NCI-H1436 (cell line): ENCODE measurements at regions not wholly inside any gene's neighbourhood (a gene's known extent, or its start where the extent isn't known, plus 50 kb on each side); places are given as distances from the start of the nearest gene placed in this dataset.

ENCODE experiments used
- DNase-seq: peaks from one replicate; lab custom pipeline; 2025; lab: John Stamatoyannopoulos, UW

DNA sequence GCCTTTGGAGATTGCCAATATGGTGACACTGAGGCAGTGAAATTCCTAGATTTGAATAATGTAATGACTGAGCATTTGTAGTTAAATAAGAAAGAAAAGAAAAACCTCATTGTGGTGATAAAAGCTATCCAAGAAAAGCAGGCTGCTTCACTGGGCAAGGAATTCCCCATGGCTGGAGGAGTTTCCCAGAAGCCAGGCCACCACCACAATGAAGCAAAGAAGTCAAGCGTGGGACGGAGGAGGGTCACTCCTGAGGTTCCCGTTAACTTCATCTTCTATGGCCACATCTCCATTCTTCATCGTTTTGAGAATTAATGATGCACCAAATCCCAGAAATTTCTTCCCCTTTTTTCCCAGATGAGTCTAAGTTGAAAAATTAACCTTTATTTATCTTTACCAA is 185.8 kb upstream of the BCL6 start:
- DNase-seq = no peak

DNA sequence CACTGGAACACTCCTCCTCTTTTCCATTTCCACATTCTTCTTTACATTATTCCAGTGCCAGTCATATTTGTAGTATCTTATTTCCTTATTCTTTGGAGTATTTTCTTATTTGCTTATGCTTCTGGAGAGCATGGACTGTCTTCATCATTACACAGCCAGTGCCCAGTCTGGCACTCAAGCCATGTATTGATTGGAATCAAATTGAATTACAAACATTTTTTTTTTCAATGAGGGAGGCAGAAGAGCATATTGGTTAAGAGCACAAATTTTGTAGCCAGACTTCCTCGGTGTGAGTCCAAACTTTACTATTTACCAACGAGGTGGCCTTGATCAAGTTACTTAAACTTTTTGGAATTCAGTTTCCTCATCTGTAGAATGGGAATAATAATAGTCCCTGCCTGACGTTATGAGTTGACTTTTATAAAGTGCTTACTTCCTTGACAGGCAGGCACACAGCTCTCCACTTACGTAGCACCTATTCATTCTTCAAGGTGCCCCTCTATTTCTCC is 186.6 kb upstream of the BCL6 start:
- no peak for DNase-seq

DNA sequence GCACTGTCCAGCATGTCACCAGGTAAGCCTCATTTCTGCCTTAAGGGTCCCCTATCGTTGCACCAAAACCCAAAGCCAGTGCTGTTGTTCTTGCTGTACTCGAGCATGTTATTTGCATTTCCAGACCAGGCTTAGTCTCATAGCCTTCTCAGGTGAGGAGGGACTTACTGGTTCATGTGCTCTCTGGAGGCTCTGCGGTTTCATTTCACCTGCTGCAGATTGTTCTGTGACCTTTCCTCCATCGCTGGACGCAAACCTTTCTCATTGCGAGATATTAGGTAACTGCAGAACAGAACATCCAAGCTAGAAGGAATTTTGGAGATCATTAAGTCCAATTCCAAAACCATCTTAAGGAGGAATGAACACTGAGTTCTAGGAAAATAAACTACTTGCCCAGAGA is 187.3 kb upstream of the BCL6 start:
- no peak for DNase-seq

DNA sequence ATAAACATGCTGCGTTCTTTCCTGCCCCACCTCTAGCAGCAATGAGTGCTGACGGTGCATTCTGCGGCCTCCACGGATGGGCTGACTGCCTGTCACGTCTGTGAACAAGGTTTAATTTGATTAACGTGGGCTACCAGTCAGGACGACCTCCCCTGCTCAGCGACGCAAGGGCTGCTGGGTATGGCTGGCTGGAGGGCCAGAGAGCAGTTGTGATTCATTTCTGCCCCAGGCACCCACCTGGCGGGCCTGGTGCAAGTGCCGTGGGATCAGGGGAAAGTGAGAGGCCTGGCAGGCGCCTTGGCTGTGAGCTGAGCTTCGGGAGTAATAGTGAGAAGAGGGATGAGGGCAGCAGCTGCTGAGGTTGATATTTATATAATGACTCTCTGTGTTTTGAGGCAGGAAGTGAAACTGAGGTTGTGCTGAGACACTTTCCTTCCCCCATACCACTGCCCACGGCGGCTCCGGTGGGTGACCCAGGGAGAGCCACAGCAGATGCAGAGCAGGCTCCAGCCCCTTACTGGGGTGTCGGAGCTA is 190.4 kb upstream of the BCL6 start:
- no peak for DNase-seq

DNA sequence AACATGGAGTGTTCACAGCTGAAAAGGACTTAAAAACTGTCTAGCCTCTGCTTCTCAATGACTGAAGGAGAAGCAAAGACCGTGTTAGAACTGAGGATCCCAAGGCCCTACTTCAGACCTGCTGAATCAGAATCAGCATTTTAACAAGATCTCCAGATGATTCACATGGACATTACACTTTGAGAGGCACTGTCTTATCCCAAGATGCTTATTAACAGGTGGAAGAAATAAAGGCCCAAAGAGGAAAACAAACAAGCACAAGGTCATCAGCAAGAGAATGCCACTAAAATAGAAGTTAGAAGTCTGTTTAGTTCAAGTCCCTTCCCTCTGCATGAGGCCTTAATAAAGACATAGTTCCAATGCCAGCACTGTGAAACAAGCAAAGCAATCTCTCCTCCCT is 191.4 kb upstream of the BCL6 start:
- DNase-seq = no peak

DNA sequence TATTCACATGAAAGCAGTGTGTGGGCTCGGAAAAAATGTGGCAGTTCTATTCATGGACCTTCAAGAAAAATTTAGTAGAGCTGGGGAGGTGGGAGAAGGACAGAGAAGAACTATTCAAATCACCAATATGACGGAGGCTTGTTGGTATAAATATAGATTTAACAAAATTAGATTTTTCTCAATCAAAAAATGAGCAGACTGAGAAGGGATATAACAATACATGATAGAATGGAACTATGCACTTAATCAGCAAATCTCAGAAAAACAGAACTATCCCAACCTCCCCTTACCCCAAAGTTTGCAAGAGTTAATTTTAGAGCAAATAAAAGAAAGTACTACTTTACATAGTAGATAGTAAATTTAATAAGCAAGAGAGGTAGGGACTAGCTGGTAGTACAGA is 194.6 kb upstream of the BCL6 start:
- no peak for DNase-seq

DNA sequence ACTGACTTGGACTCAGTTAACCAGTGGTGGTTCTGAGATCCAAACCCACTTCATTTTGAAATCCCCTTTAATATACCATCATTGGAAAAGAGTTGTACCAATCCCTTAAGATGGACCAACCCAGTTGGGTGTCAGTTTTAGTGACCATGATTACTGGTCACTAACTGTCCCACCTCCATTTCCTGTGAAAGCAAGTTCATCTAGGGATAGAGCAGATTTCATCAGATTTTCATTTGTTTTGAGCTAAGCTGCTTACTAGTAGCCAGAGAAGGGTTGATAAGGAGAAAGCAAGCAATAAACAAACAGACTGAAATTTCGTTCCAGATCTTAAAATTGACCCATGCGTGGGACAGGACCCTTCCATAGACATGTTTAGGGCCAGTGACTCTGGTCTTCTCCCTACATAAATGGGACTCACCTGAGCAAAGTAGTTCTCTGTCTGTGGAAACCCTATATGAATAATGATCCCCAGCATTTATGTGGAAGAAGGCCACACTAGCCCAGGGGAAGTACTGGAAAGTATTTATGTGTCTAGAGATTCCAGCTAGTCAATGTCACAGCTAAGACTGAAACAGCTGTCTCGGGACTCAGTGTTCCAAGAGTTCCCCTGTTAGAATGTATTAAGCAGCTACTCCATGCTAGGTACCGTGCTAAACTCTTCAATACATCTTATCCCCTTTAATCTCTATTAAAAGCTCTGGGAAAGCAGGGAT is 196.0 kb upstream of the BCL6 start:
- no peak for DNase-seq

DNA sequence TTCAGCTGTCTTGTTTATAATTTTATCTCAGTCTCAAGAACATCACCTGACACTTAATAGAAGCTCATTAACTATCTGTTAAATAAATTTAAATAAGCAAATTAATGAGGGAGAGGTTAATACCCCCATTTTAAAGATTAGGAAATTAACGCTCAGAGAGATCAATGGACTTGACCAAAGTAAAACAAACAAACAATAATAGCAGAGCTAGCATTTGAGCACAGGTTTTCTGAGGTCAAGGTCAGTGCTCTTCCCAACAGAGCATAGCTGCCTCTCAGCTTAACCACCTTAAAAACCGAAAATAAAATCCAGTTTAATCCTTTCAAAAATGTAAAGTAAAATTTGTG is 196.6 kb upstream of the BCL6 start:
- no peak for DNase-seq

DNA sequence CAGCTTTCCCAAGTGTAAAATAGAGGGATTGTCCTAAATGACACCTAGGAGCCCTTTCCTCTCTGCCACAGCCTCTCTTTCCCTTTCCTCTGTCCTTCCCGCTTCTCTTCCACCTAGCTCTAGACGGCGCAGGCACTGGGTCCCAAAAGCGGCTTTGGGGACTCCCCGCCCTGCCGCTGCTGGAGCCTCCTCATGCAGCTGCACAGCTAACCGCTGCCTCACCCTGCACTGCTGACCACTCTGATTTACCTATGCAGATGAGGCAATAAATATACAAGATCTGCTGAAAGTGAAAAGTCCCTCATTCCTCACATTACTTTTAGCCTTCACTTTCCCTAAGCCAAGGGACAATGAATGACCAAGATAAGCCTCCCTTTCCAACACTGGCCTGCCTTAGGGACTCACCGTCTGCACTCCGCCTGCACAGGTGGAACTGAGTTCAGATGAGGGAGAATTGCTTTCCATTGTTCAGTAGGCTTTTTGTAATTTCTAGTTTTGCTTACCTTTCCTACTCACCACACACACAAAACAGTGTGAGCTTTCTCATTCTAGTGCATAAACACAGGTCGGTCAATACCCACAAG is 197.5 kb upstream of the BCL6 start:
- DNase-seq = no peak

DNA sequence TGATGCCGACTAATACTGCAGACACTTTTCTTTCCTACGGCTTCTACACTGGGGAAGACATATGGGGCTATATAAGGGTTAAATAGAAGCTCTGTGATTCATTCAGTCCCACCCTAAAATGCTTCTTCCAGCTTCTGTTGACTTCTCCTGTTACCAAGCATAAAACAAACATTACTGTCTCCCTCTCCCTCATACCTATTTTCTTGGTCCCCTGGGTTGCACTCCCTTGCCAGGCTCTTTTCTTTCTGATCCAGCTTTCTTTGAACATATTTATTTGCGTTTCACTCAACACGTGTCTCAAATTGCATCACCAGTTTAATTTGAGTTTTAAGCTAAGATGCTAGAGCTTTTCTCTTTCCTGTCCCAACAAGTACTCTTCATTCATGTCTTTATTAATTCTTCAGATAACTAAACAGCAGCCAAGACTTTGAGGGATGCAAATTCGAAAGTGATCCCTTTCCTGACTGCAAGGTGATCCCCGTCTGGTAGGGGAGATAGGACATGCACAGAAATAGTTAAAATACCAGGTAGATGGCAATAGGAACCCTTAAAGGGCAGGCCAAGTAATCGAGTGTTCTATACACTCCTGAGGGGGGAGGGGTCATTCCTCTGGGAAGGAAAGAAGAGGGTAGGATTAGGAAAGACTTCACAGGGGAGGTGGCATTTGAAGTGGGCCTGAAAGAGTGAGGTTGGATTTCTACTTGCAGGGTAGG is 198.6 kb upstream of the BCL6 start:
- DNase-seq = peak; percentile 75

DNA sequence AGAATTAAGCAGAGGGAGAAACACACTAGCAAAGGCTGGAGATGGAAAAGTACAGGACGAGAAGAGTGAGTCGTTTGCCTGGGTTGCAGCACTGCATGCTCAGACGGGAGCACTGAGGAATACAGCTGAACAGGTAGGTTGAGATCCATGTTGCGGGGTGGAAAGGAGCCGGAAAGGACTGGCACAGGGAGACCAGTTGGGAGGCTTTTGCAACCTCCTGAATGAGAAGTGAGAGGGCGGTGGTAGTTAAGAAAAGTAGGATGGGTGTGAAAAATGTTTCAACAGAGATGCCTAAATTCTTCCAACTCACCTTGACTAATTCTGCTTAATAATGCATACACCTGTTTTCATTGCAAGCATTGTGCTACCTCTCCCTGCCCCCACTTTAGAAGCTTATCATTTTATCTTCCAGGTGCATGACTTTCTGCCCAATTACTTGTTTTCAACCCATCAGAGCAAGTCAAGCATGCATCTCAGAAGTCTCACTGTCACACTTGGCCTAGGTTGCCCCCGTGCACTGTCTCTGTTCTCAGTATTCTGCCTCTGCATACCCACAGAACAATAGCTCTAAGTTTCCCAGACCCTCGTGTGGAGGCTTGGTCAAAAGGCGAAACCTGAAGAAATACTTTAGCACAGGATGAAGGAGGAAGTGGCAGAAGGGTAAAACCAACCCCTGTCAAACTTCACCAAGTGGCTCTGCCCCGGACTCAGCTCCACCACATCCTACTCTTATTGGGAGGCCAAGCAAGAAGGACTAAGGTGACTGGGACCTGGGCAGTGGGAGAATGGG is 199.3 kb upstream of the BCL6 start:
- DNase-seq = no peak

DNA sequence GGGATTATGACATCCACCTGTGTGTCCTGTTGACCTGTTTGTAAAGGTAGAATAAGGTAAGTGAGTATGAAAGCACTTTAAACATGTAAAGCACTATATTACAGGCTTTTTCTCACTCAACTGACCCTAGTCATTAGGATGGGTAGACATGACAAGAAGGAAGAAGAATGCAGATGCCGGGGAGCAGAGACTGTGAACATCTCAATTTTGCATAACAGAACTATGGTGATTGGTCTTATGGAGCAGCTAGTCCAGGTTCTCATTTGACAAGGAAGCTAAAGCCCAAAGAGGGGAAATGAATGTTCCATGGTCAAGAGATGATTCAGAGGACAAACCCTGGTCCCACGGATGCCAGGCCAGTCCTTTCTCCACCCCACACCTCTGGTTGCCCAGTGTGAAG is 200.1 kb upstream of the BCL6 start:
- no peak for DNase-seq

DNA sequence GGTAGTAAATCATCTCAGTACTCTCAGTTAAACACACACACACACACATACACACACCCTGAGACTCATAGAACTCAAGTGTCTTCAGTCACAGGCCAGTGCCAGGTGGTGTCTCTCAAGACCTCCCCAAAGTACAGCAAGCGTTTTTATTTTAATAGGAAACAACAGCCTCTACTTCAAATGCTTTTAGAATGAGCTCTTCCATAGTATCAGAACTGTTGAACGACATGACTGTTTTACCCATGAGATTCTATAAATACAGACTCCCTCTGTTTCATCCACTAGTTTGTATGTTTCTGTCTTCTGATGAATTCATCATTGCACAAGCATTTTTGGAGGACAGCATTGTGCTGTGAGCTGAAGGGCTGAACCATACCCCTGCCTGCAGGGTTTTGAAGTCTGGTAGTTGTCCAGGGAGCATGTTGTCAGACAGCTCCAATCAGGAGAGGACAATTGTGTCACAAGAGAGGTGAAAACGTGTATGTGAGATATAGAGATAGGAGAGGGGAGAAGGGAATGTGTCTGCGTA is 201.0 kb upstream of the BCL6 start:
- peak; percentile 49 for DNase-seq

DNA sequence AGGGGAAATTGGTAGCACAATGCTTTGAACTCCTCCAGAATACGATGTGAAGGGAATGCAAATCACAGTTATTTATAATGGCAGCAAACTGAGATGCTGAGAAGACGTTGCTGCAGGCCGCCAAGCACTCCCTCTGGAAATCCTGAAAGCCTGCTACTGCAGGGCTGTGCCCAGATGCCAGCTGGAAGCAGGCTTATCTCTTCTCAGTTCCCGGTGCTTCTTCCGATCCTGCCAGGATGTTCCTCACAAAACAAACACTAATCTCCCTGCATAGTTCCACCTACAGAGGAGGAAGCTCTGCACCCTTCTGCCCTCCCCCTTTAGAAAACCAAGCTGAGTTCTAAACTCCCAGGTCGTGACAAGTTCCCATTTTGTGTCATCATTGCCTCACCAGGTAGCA is 201.7 kb upstream of the BCL6 start:
- no peak for DNase-seq

DNA sequence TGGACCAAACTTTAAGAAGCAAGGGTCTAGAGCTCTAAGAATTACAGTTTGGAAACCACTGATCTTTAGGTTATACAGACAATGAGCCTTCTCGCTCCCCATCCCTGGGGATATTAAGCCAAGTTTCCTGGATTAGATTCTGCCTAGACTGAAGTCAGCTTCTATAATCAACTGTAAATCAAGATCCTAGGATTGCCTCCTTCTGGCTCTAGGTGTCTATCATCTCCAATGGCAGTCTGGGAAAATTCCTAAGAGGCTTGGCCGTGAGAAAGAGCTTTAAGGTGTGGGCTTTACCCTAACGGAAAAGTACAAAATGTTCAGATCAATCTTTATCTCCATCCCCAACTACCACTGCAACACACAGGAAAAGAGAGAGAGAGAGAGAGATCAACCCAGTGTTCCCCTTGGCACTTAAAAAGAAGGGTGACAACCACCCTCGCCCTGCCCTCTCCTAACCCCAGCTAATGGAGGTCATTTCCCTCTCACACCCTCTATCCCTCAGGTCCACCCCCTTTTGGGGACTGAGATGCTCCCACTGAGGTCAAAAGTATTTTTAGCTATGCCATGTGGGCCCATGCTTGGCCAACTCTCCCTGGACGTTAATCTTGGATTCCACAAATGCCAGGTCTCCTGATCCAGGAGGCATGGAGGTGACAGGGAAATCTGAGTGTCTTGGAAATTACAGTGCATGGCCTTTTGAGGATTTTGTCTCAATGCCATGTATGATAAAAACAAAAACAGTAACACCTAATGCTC is 202.8 kb upstream of the BCL6 start:
- DNase-seq = no peak

DNA sequence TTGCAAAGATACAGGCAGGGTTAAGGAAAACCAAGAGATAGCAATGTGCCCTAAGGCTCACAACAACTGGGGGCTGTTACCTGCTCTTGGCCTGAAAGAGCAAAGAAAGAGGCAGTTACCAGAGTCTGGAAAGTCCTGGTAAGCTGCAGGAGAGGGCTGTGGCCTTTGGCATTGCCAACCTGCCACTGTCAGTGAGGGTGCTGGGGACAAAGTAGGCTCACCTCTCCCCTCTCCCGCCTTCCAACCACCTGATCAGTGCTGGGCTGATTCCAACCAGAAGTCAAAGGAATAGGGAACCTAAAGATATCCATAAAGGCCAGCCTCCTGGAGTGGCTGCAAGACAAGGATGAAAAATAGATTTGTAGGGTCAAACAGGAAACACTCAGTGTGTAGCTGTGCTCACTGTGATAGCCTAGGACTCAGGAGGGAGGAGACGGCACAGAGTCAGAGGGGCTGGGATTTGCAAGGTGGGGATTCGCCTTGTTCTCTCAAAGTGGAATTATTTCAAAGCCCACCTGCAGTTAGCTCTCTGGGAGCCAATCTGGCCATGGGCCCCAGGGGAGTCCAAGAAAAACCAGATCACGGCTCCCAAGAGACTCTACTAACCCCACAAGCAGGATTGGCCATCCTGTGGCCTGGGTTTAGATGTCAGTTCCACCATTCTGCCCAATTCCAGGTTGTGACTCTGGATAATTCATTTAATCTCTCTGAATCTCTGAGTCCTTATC is 204.0 kb upstream of the BCL6 start:
- DNase-seq = no peak

DNA sequence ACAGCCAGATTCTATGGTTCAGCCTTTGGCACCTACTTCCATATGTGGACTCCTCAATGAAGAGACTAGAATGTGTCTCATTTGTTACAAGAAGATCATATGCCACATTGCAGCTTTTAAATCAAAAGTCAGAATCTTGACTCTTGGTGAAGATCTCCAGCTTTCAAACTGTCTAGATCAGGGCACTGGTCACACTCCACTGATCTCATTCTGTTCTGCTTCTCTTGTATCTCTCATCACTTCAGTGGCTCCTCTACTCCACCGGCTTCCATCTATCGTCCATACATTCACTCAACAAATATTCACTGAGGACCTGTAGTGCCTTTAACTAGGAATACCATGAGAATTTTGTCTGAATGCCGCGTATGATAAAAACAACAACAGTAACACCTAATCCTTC is 203.3 kb upstream of the LPP start:
- DNase-seq = no peak

DNA sequence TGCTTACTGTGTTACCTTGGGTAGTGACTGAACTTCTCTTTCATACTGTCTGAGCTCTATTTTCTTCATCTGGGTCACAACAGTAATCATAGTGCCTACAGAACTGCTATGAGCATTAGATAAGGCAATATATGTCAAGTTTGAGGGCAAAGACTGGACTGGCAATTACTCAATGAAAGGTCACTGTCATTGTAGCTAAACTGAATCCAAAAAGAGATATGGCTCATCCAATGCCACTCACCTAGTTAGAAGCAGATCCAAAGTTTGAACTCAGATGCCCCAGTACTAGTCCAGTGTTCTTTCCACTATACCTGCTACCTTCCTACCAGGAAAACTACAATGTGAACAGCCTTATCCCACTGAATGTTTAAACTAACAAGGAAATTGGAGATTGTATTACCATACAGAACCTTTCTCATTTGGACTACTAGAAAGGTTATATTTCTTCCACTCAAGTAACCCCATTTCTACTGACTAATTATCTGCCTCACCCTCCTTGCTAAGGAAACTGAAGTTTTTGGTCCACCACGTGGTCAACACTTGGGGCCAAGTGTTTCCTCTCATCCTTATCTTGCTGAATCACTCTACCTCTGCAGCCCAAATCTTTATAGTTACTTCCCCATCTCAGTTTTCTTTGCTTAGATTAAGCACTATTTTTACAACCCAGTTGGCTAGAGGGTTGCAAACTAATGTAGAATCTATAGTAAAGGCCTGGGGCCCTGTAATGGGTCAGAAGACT is 202.3 kb upstream of the LPP start:
- no peak for DNase-seq

DNA sequence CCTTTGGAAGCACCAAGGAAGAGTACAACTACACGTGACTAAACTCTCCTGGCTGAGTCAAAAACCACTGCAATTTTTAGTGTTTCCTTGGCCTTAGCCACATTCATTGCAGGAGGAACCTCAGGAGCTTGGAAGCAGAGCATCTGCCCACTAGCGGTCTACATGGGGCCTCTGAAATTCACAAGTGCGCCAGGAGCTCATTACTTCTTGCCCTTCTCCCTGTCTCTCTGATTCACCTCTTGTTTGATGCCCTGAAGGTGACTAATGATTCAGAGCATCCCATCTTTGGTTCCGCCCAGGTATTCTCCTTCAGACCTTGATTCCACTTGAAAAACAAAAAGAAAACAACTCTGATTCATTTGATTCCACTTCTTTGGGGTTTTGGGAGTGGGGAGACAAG is 201.1 kb upstream of the LPP start:
- no peak for DNase-seq

DNA sequence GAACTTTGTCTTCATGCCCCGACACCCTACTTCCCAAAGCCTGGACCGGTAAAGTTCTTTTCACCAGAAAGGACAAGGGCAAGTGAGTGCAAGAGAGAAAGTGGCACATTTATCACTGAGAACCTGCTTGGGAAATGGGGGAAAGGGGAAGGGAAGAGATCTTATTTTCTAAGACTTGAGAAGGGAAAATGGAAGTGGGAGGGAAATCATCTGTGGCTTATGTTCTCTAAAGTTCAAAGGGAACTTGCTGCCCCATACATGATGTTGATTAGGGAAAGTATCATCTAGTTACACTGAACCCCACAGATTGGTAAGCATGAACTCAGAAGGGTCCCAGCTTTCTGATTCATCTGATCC is 199.5 kb upstream of the LPP start:
- no peak for DNase-seq
